MM.1S (cell line): ENCODE measurements at regions not wholly inside any gene's neighbourhood (a gene's known extent, or its start where the extent isn't known, plus 50 kb on each side); places are given as distances from the start of the nearest gene placed in this dataset.

ENCODE experiments used
- DNase-seq: peaks from one replicate; pipeline ENCODE4 v3.0.0-alpha.2; 2015
- H2AFZ ChIP-seq: fragments of 300-600 bp; sonication (generic); 2 replicates; pipeline ENCODE4 v1.6.0; 2016; ENCODE audit warnings: antibody characterized with exemption, low read length
- H3F3A ChIP-seq: fragments of 300-600 bp; sonication (generic); 2 replicates; pipeline ENCODE4 v1.6.1; 2016; ENCODE audit warnings: mild to moderate bottlenecking, antibody characterized with exemption, low read length, moderate library complexity, mixed read lengths; ENCODE audit not compliant: insufficient read depth
- H3K27ac ChIP-seq: fragments of 300-600 bp; sonication (generic); 2 replicates; pipeline ENCODE4 v1.5.1; 2016; ENCODE audit warnings: mild to moderate bottlenecking, low read length
- H3K27me3 ChIP-seq: fragments of 300-600 bp; sonication (generic); replicated peaks from 2 replicates; pipeline ENCODE4 v1.6.0; 2016; ENCODE audit warnings: low read length; ENCODE audit not compliant: insufficient read depth
- H3K36me3 ChIP-seq: fragments of 300-600 bp; sonication (generic); replicated peaks from 2 replicates; pipeline ENCODE4 v1.6.1; 2016; ENCODE audit warnings: mild to moderate bottlenecking, low read length, mixed read lengths; ENCODE audit not compliant: insufficient read depth
- H3K4me1 ChIP-seq: fragments of 300-600 bp; sonication (generic); 2 replicates; pipeline ENCODE4 v1.6.1; 2016; ENCODE audit warnings: low read length, mixed read lengths
- H3K4me2 ChIP-seq: fragments of 300-600 bp; sonication (generic); 2 replicates; pipeline ENCODE4 v1.6.0; 2016; ENCODE audit warnings: low read depth, low read length
- H3K4me3 ChIP-seq: fragments of 300-600 bp; sonication (generic); 2 replicates; pipeline ENCODE4 v1.5.1; 2016; ENCODE audit warnings: low read length, mixed read lengths
- H3K79me2 ChIP-seq: fragments of 300-600 bp; sonication (generic); 2 replicates; pipeline ENCODE4 v1.6.1; 2016; ENCODE audit warnings: mixed run types, low read length, mixed read lengths
- H3K9ac ChIP-seq: fragments of 300-600 bp; sonication (generic); 2 replicates; pipeline ENCODE4 v1.6.1; 2016; ENCODE audit warnings: low read length, mixed read lengths
- H3K9me2 ChIP-seq: fragments of 300-600 bp; sonication (generic); replicated peaks from 2 replicates; pipeline ENCODE4 v1.6.1; 2016; ENCODE audit warnings: mild to moderate bottlenecking, low read length, mixed read lengths; ENCODE audit not compliant: insufficient read depth
- H3K9me3 ChIP-seq: fragments of 300-600 bp; sonication (generic); replicated peaks from 2 replicates; pipeline ENCODE4 v1.6.1; 2016; ENCODE audit warnings: mild to moderate bottlenecking, low read length, mixed read lengths; ENCODE audit not compliant: insufficient read depth
- H4K20me1 ChIP-seq: fragments of 300-600 bp; sonication (generic); 2 replicates; pipeline ENCODE4 v1.6.1; 2016; ENCODE audit warnings: mild to moderate bottlenecking, low read length, moderate library complexity, mixed read lengths; ENCODE audit not compliant: insufficient read depth
- CTCF ChIP-seq: fragments of 300-600 bp; sonication (generic); IDR thresholded peaks from 2 replicates; pipeline ENCODE4 v1.5.1; 2016; ENCODE audit warnings: antibody characterized with exemption, low read length, mixed read lengths
- EZH2 ChIP-seq: fragments of 300-600 bp; sonication (generic); optimal IDR thresholded peaks from 2 replicates; pipeline ENCODE3; 2017; ENCODE audit warnings: low read depth, mild to moderate bottlenecking, antibody characterized with exemption, low read length, mixed read lengths
- EZH2phosphoT487 ChIP-seq: fragments of 300-600 bp; sonication (generic); IDR thresholded peaks from 2 replicates; pipeline ENCODE4 v1.6.1; 2018; ENCODE audit warnings: antibody characterized with exemption, low read length

- Histone ChIP-seq H3K27ac (no peak overlapping the region), H3K9me2 (no peaks in the 10 kb centered on the region), H3K4me2 (no peak overlapping the region), H4K20me1 (no peaks in the 10 kb centered on the region), H3K9me3 (no peaks in the 10 kb centered on the region), H3K4me3 (no peak overlapping the region), H3K79me2 (no peaks in the 10 kb centered on the region), H3K4me1 (no peaks in the 10 kb centered on the region), H2AFZ (no peak overlapping the region), H3F3A (no peaks in the 10 kb centered on the region), H3K9ac (no peak overlapping the region), H3K36me3 (no peaks in the 10 kb centered on the region), H3K27me3 (peaks cover 3% of the 10 kb centered on the region; the same call in 1 of the 2 replicates)
- TF ChIP-seq EZH2: no peak
- no peak for TF ChIP-seq EZH2phosphoT487
- no peak for TF ChIP-seq CTCF
- no peak for DNase-seq
These were observed 212.3 kb upstream of the PRDM1 start for GRCh38 chr6:105873799-105874198.

GRCh38 chr6:105873211-105873704 is 212.9 kb upstream of the PRDM1 start:
- Histone ChIP-seq H3K4me3 (no peak overlapping the region), H3K4me1 (no peaks in the 10 kb centered on the region), H3F3A (no peaks in the 10 kb centered on the region), H3K9me3 (no peaks in the 10 kb centered on the region), H3K79me2 (no peaks in the 10 kb centered on the region), H3K36me3 (no peaks in the 10 kb centered on the region), H3K9ac (no peak overlapping the region), H2AFZ (no peak overlapping the region), H3K27ac (no peak overlapping the region), H3K4me2 (no peak overlapping the region), H3K27me3 (no peaks in the 10 kb centered on the region), H3K9me2 (no peaks in the 10 kb centered on the region), H4K20me1 (no peaks in the 10 kb centered on the region)
- no peak for DNase-seq
- TF ChIP-seq CTCF (no peak), EZH2phosphoT487 (no peak), EZH2 (no peak)

GRCh38 chr6:105872249-105872648 is 213.9 kb upstream of the PRDM1 start:
- Histone ChIP-seq H3K36me3 (no peaks in the 10 kb centered on the region), H3K4me3 (no peak overlapping the region), H3K4me2 (no peak overlapping the region), H3K9ac (no peak overlapping the region), H3K27me3 (no peaks in the 10 kb centered on the region), H3F3A (no peaks in the 10 kb centered on the region), H3K9me2 (no peaks in the 10 kb centered on the region), H4K20me1 (no peaks in the 10 kb centered on the region), H2AFZ (no peak overlapping the region), H3K4me1 (no peaks in the 10 kb centered on the region), H3K9me3 (no peaks in the 10 kb centered on the region), H3K79me2 (no peaks in the 10 kb centered on the region), H3K27ac (no peak overlapping the region)
- TF ChIP-seq EZH2phosphoT487 (no peak), CTCF (no peak), EZH2 (no peak)
- DNase-seq: no peak
